GM12878 (cell line): ENCODE measurements at regions not wholly inside any gene's neighbourhood (a gene's known extent, or its start where the extent isn't known, plus 50 kb on each side); places are given as distances from the start of the nearest gene placed in this dataset.

Experiments used
- ATAC-seq: fragments of 200-7000 bp; cut with Tn5 transposase; 3 replicates; pipeline ENCODE4 v1.9.1; 2020; ENCODE audit warnings: mild to moderate bottlenecking, moderate library complexity
- BruUV-seq: library from RNA; stranded (reverse); fragments of 400-500 nt; replicated peaks from 2 replicates; lab custom pipeline; 2021; lab: Mats Ljungman, UMichigan
- CTCF ChIA-PET: fragments of 300-600 bp; sonication (Branson Sonifier 250); formaldehyde crosslinking; extraction: SDS; loops from one replicate; lab custom pipeline; 2021; ENCODE audit warnings: inconsistent platforms; lab: Yijun Ruan, JAX
- POLR2A ChIA-PET: fragments of 350-600 bp; formaldehyde crosslinking; extraction: SDS; loops from one replicate; lab custom pipeline; 2021; ENCODE audit warnings: inconsistent platforms; lab: Charles Lee
- RAD21 ChIA-PET: fragments of 300-600 bp; sonication (Branson Sonifier 250); formaldehyde crosslinking; loops from one replicate; lab custom pipeline; 2023; ENCODE audit warnings: antibody characterized with exemption; ENCODE audit not compliant: unreplicated experiment; lab: Charles Lee
- SMC1A ChIA-PET: fragments of 300-600 bp; sonication (Branson Sonifier 250); formaldehyde crosslinking; loops from one replicate; lab custom pipeline; 2023; ENCODE audit not compliant: unreplicated experiment, uncharacterized antibody; lab: Charles Lee
- DNase-seq: peaks from one replicate; pipeline ENCODE4 v3.0.0-alpha.2; 2011; ENCODE audit warnings: low read depth, low spot score
- FAIRE-seq: peaks from 3 replicates; lab custom pipeline; 2011; peaks lifted over from hg19 to GRCh38; lab: Jason Lieb, UNC
- H2AFZ ChIP-seq: 2 replicates; pipeline ENCODE4 v1.6.0; 2011; ENCODE audit warnings: low read depth, low read length, control low read depth; ENCODE audit not compliant: control insufficient read depth
- H3K27ac ChIP-seq: 2 replicates; pipeline ENCODE4 v1.5.1; 2011; ENCODE audit warnings: control low read depth; ENCODE audit not compliant: control insufficient read depth, insufficient read depth
- H3K27me3 ChIP-seq, 2 experiments: replicated peaks in 1 of 2; 2 replicates each; pipeline versions ENCODE4 v1.6.0 to v1.6.1; 2011; ENCODE audit warnings: low read length in 1 of 2; ENCODE audit not compliant: control insufficient read depth in 2 of 2, insufficient read depth in 2 of 2
- H3K36me3 ChIP-seq, 2 experiments: 2 replicates each; pipeline ENCODE4 v1.5.1; 2011; ENCODE audit warnings: low read length in 1 of 2; ENCODE audit not compliant: control insufficient read depth in 2 of 2, insufficient read depth in 2 of 2
- H3K4me1 ChIP-seq: 2 replicates; pipeline ENCODE4 v1.6.1; 2011; ENCODE audit warnings: mild to moderate bottlenecking, low read length, moderate library complexity, mixed read lengths; ENCODE audit not compliant: control insufficient read depth, insufficient read depth
- H3K4me2 ChIP-seq: 2 replicates; pipeline ENCODE4 v1.6.0; 2011; ENCODE audit warnings: control low read depth; ENCODE audit not compliant: control insufficient read depth, insufficient read depth
- H3K4me3 ChIP-seq: fragments of 200-600 bp; sonication (generic); 2 replicates; pipeline ENCODE4 v1.5.1; 2016
- H3K79me2 ChIP-seq: 2 replicates; pipeline ENCODE4 v1.6.0; 2011; ENCODE audit warnings: low read length; ENCODE audit not compliant: control insufficient read depth, insufficient read depth
- H3K9ac ChIP-seq: 2 replicates; pipeline ENCODE4 v1.8.0; 2011; ENCODE audit warnings: low read length, control low read depth, mixed read lengths; ENCODE audit not compliant: control insufficient read depth, insufficient read depth
- H3K9me3 ChIP-seq: replicated peaks from 3 replicates; pipeline ENCODE4 v1.5.1; 2011; ENCODE audit warnings: mild to moderate bottlenecking, low read length; ENCODE audit not compliant: control insufficient read depth, insufficient read depth
- H4K20me1 ChIP-seq: 2 replicates; pipeline ENCODE4 v1.6.0; 2011; ENCODE audit not compliant: control insufficient read depth, insufficient read depth
- ATF7 ChIP-seq: fragments of 450-650 bp; IDR thresholded peaks from 2 replicates; pipeline ENCODE4 v1.6.1; 2016; ENCODE audit warnings: low read depth, mild to moderate bottlenecking
- RB1 ChIP-seq: fragments of 450-650 bp; formaldehyde crosslinking; IDR thresholded peaks from 2 replicates; pipeline ENCODE4 v1.6.1; 2017; ENCODE audit warnings: mild to moderate bottlenecking, borderline replicate concordance
- SIN3A ChIP-seq: IDR thresholded peaks from 2 replicates; pipeline ENCODE4 v1.6.1; 2012; ENCODE audit warnings: low read depth, low read length, improper control_type of control experiment
- SKIL ChIP-seq: fragments of 450-650 bp; IDR thresholded peaks from 2 replicates; pipeline ENCODE4 v1.6.1; 2017; ENCODE audit warnings: mild to moderate bottlenecking, low read depth, inconsistent platforms; ENCODE audit not compliant: poor library complexity, severe bottlenecking
- ZNF24 ChIP-seq: fragments of 450-650 bp; IDR thresholded peaks from 2 replicates; pipeline ENCODE4 v1.6.1; 2017; ENCODE audit warnings: antibody characterized with exemption, mild to moderate bottlenecking
- ZNF622 ChIP-seq: fragments of 450-650 bp; IDR thresholded peaks from 2 replicates; pipeline ENCODE4 v1.6.1; 2017; ENCODE audit warnings: mild to moderate bottlenecking, inconsistent platforms
- WGBS: methylation state at CpG from one replicate; pipeline ENCODE4 v1.1.6; 2016; ENCODE audit warnings: low lambda C conversion rate; ENCODE audit not compliant: insufficient replicate concordance, insufficient coverage; ENCODE audit errors: missing lambda C conversion rate; 5-methylcytosine and 5-hydroxymethylcytosine counted together
- in situ Hi-C: fragments of 300-500 bp; cut with MboI; formaldehyde crosslinking; loops from 9 replicates; pipeline ENCODE4 v1.14.3; 2018; ENCODE audit warnings: mixed read lengths
- intact Hi-C: fragments of 100-400 bp; cut with micrococcal nuclease; formaldehyde crosslinking; loops from one replicate; pipeline ENCODE4 v1.14.2; 2022; ENCODE audit not compliant: unreplicated experiment

GRCh38 chr7:22879280-22879679, 56.6 kb upstream of the TOMM7 start:
- TF ChIP-seq ZNF24 (no peak), ZNF622 (no peak), SIN3A (no peak), RB1 (no peak), SKIL (no peak), ATF7 (no peak)
- Histone ChIP-seq H3K4me2 (no peak overlapping the region), H2AFZ (no peak overlapping the region), H3K27me3 (no peaks in the 10 kb centered on the region), H3K4me1 (no peaks in the 10 kb centered on the region), H4K20me1 (no peaks in the 10 kb centered on the region), H3K36me3 (no peaks in the 10 kb centered on the region), H3K27ac (no peak overlapping the region), H3K9me3 (no peaks in the 10 kb centered on the region), H3K79me2 (no peaks in the 10 kb centered on the region), H3K4me3 (no peak overlapping the region), H3K9ac (no peak overlapping the region)
- ATAC-seq (no peak), DNase-seq (no peak), FAIRE-seq (no peak)
- ChIA-PET POLR2A (no interaction called here), SMC1A (no interaction called here), CTCF (no interaction called here), RAD21 (no interaction called here)
- in situ Hi-C loops: no loop called here
- 66% methylated on average over 4 of the region's 4 CpGs for WGBS
- intact Hi-C loops: no loop called here
- BruUV-seq: no TSS peak
